ENCODE measurements at regions not wholly inside any gene's neighbourhood (a gene's known extent, or its start where the extent isn't known, plus 50 kb on each side); places are given as distances from the start of the nearest gene placed in this dataset.

- Histone ChIP-seq H3K9me2 (ENCODE audit: low read depth, low read length) (no peaks in the 10 kb centered on the region), H3K79me2 (ENCODE audit: insufficient read depth, low read length) (no peaks in the 10 kb centered on the region), H3K27ac (ENCODE audit: low read depth, low read length, poor library complexity, severe bottlenecking) (no peak overlapping the region), H3K4me1 (ENCODE audit: insufficient read depth, low read length, severe bottlenecking) (no peaks in the 10 kb centered on the region), H3K9me3 (ENCODE audit: low read length) (no peaks in the 10 kb centered on the region), H3K36me3 (ENCODE audit: insufficient read depth, low read length) (no peaks in the 10 kb centered on the region), H4K20me1 (ENCODE audit: insufficient read depth, low read length) (no peaks in the 10 kb centered on the region), H3K4me2 (ENCODE audit: low read length) (no peak overlapping the region), H3K4me3 (ENCODE audit: low read depth, low read length, poor library complexity, severe bottlenecking) (no peak overlapping the region), H2AFZ (ENCODE audit: low read length) (no peak overlapping the region), H3F3A (ENCODE audit: insufficient read depth, low read length) (no peaks in the 10 kb centered on the region), H3K27me3 (ENCODE audit: insufficient read depth, low read length) (no peaks in the 10 kb centered on the region), H3K9ac (ENCODE audit: low read length) (no peak overlapping the region)
- TF ChIP-seq EZH2 (IDR thresholded peaks at IDR 0.05; ENCODE audit: borderline replicate concordance, low read length): no peak
- no peak for TF ChIP-seq CTCF (IDR thresholded peaks at IDR 0.05; ENCODE audit: low read length)
Measured at GRCh38 chr10:27439101-27439500, 65.0 kb upstream of the RAB18 start.

- Histone ChIP-seq H3F3A (ENCODE audit: insufficient read depth, low read length) (no peaks in the 10 kb centered on the region), H3K79me2 (ENCODE audit: insufficient read depth, low read length) (no peaks in the 10 kb centered on the region), H3K27me3 (ENCODE audit: insufficient read depth, low read length) (no peaks in the 10 kb centered on the region), H4K20me1 (ENCODE audit: insufficient read depth, low read length) (no peaks in the 10 kb centered on the region), H3K4me3 (ENCODE audit: low read depth, low read length, poor library complexity, severe bottlenecking) (no peak overlapping the region), H3K27ac (ENCODE audit: low read depth, low read length, poor library complexity, severe bottlenecking) (no peak overlapping the region), H3K36me3 (ENCODE audit: insufficient read depth, low read length) (no peaks in the 10 kb centered on the region), H3K9me2 (ENCODE audit: low read depth, low read length) (no peaks in the 10 kb centered on the region), H2AFZ (ENCODE audit: low read length) (no peak overlapping the region), H3K4me1 (ENCODE audit: insufficient read depth, low read length, severe bottlenecking) (no peaks in the 10 kb centered on the region), H3K4me2 (ENCODE audit: low read length) (no peak overlapping the region), H3K9me3 (ENCODE audit: low read length) (no peaks in the 10 kb centered on the region), H3K9ac (ENCODE audit: low read length) (no peak overlapping the region)
- no peak for TF ChIP-seq EZH2 (IDR thresholded peaks at IDR 0.05; ENCODE audit: borderline replicate concordance, low read length)
- no peak for TF ChIP-seq CTCF (IDR thresholded peaks at IDR 0.05; ENCODE audit: low read length)
Measured at GRCh38 chr10:27437775-27438174, 66.3 kb upstream of the RAB18 start.

GRCh38 chr10:27436710-27437109 is 67.4 kb upstream of the RAB18 start:
- no peaks in the 10 kb centered on the region for H3K4me1 ChIP-seq (ENCODE audit: insufficient read depth, low read length, severe bottlenecking)
- no peak overlapping the region for H3K4me3 ChIP-seq (ENCODE audit: low read depth, low read length, poor library complexity, severe bottlenecking)
- no peak overlapping the region for H3K27ac ChIP-seq (ENCODE audit: low read depth, low read length, poor library complexity, severe bottlenecking)
- H3K36me3 ChIP-seq (ENCODE audit: insufficient read depth, low read length): no peaks in the 10 kb centered on the region
- no peak for TF ChIP-seq EZH2 (IDR thresholded peaks at IDR 0.05; ENCODE audit: borderline replicate concordance, low read length)
- no peak for TF ChIP-seq CTCF (IDR thresholded peaks at IDR 0.05; ENCODE audit: low read length)
- no peaks in the 10 kb centered on the region for H3K27me3 ChIP-seq (ENCODE audit: insufficient read depth, low read length)
- H3K9ac ChIP-seq (ENCODE audit: low read length): no peak overlapping the region
- no peaks in the 10 kb centered on the region for H3K9me2 ChIP-seq (ENCODE audit: low read depth, low read length)
- no peaks in the 10 kb centered on the region for H3K79me2 ChIP-seq (ENCODE audit: insufficient read depth, low read length)
- H3K4me2 ChIP-seq (ENCODE audit: low read length): no peak overlapping the region
- no peaks in the 10 kb centered on the region for H4K20me1 ChIP-seq (ENCODE audit: insufficient read depth, low read length)
- H3K9me3 ChIP-seq (ENCODE audit: low read length): no peaks in the 10 kb centered on the region
- H3F3A ChIP-seq (ENCODE audit: insufficient read depth, low read length): no peaks in the 10 kb centered on the region
- H2AFZ ChIP-seq (ENCODE audit: low read length): no peak overlapping the region
